HG02943 (cell line): ENCODE measurements at regions not wholly inside any gene's neighbourhood (a gene's known extent, or its start where the extent isn't known, plus 50 kb on each side); places are given as distances from the start of the nearest gene placed in this dataset.
"Not testable (repeated sequence)": the region's sequence is repeated elsewhere in the genome, so short reads cannot be mapped to it uniquely, and the experiment has no call there.

ENCODE experiments used
- ATAC-seq: cut with Tn5 transposase; IDR thresholded peaks from one replicate; pipeline ENCODE4 v1.9.1; 2021; ENCODE audit warnings: mild to moderate bottlenecking, low read depth, moderate library complexity; ENCODE audit not compliant: unreplicated experiment

- ATAC-seq: no peak
Observed at GRCh38 chr6:40888456-40888990, 150.5 kb downstream of the UNC5CL start.

- no peak for ATAC-seq
Observed at GRCh38 chr6:40887792-40888340, 151.2 kb downstream of the UNC5CL start.

- no peak for ATAC-seq
Observed at GRCh38 chr6:40887079-40887791, 151.8 kb downstream of the UNC5CL start.

GRCh38 chr6:40885139-40885774 is 153.8 kb downstream of the UNC5CL start:
- ATAC-seq: no peak

- no peak for ATAC-seq
Observed at GRCh38 chr6:40882323-40882997, 156.6 kb downstream of the UNC5CL start.

- ATAC-seq: no peak
Observed at GRCh38 chr6:40881501-40881900, 157.5 kb downstream of the UNC5CL start.

GRCh38 chr6:40880906-40881305 is 158.1 kb downstream of the UNC5CL start:
- no peak for ATAC-seq

- ATAC-seq: no peak
Observed at GRCh38 chr6:40879169-40879568, 159.9 kb downstream of the UNC5CL start.

- no peak for ATAC-seq
Observed at GRCh38 chr6:40877362-40877761, 161.7 kb downstream of the UNC5CL start.

GRCh38 chr6:40876336-40876735 is 162.7 kb downstream of the UNC5CL start:
- no peak for ATAC-seq

GRCh38 chr6:40874495-40874894 is 164.5 kb downstream of the UNC5CL start:
- no peak for ATAC-seq

GRCh38 chr6:40871424-40871823 is 167.6 kb downstream of the UNC5CL start:
- no peak for ATAC-seq

GRCh38 chr6:40868089-40868865 is 170.7 kb downstream of the UNC5CL start:
- ATAC-seq: not testable (repeated sequence)

GRCh38 chr6:40867527-40867926 is 171.5 kb downstream of the UNC5CL start:
- ATAC-seq: not testable (repeated sequence)

GRCh38 chr6:40865259-40865658 is 173.8 kb downstream of the UNC5CL start:
- not testable (repeated sequence) for ATAC-seq

GRCh38 chr6:40860443-40860842 is 178.6 kb downstream of the UNC5CL start:
- ATAC-seq: no peak

GRCh38 chr6:40856271-40856670 is 182.8 kb downstream of the UNC5CL start:
- no peak for ATAC-seq

GRCh38 chr6:40855168-40855880 is 183.7 kb downstream of the UNC5CL start:
- ATAC-seq: no peak

- ATAC-seq: no peak
Observed at GRCh38 chr6:40854592-40854991, 184.4 kb downstream of the UNC5CL start.
